ENCODE measurements at regions not wholly inside any gene's neighbourhood (a gene's known extent, or its start where the extent isn't known, plus 50 kb on each side); places are given as distances from the start of the nearest gene placed in this dataset.
"Not testable (repeated sequence)": the region's sequence is repeated elsewhere in the genome, so short reads cannot be mapped to it uniquely, and the experiment has no call there.

GRCh38 chr16:21363550-21364223, 85.6 kb upstream of the CRYM start:
- TF ChIP-seq CTCF (IDR thresholded peaks at IDR 0.05; ENCODE audit: extremely low read depth in 1 of 2, insufficient read depth in 1 of 2, low read depth in 1 of 2, low read length in 2 of 2); EZH2 (IDR thresholded peaks at IDR 0.05; ENCODE audit: borderline replicate concordance, low read depth, low read length, severe bottlenecking); FOS (IDR thresholded peaks at IDR 0.05; ENCODE audit: borderline replicate concordance, insufficient read depth, low read length): not testable (repeated sequence)

Measured in endothelial cell of umbilical vein (primary cell).